ENCODE measurements at regions not wholly inside any gene's neighbourhood (a gene's known extent, or its start where the extent isn't known, plus 50 kb on each side); places are given as distances from the start of the nearest gene placed in this dataset.
"Not testable (repeated sequence)": the region's sequence is repeated elsewhere in the genome, so short reads cannot be mapped to it uniquely, and the experiment has no call there.

DNA sequence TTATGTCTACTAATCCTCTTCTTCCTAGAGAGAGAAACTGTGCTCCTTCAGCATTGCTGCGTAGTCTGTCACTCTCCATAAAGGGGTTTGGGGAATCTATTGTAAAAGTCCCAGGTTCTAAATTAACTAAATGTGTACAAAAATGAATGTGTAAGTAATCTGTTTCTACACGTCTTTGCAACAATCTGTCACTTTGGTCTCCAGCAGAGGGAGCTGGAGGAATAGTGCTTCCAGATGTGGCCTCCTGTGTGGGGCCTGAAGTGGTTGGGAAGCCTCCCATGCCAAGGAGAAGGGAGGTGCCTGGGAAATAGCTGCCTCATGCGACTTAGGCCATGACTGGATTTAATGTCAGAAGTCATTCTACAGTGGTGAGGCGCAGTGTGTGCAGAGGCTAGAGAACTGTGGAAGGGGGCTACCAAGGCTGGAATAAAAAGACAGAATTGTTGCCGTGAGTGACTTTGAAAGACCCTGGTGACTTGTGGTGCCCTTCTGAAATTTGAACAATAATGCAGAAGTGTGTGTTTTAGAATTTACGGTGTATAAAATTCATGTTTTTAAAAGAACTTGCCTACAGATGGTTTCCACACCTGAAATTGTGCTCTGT lies 54.5 kb upstream of the UXS1 start:
- TF ChIP-seq, protein P1, sequence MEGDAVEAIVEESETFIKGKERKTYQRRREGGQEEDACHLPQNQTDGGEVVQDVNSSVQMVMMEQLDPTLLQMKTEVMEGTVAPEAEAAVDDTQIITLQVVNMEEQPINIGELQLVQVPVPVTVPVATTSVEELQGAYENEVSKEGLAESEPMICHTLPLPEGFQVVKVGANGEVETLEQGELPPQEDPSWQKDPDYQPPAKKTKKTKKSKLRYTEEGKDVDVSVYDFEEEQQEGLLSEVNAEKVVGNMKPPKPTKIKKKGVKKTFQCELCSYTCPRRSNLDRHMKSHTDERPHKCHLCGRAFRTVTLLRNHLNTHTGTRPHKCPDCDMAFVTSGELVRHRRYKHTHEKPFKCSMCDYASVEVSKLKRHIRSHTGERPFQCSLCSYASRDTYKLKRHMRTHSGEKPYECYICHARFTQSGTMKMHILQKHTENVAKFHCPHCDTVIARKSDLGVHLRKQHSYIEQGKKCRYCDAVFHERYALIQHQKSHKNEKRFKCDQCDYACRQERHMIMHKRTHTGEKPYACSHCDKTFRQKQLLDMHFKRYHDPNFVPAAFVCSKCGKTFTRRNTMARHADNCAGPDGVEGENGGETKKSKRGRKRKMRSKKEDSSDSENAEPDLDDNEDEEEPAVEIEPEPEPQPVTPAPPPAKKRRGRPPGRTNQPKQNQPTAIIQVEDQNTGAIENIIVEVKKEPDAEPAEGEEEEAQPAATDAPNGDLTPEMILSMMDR (IDR thresholded peaks at IDR 0.05), result peak in 1 of 2 donors; percentile 41
- WGBS, result 60% methylated on average over 4 of the region's 6 CpGs
- H3K27me3 ChIP-seq; H3K9me3 ChIP-seq; H3K4me3 ChIP-seq; H3K4me1 ChIP-seq; H3K27ac ChIP-seq; DNase-seq (ENCODE audit: low spot score in 2 of 2); H3K36me3 ChIP-seq: not testable (repeated sequence)

All from suprapubic skin (tissue), 4 donors.